HG02763 (cell line): ENCODE measurements at regions not wholly inside any gene's neighbourhood (a gene's known extent, or its start where the extent isn't known, plus 50 kb on each side); places are given as distances from the start of the nearest gene placed in this dataset.
"Not testable (repeated sequence)": the region's sequence is repeated elsewhere in the genome, so short reads cannot be mapped to it uniquely, and the experiment has no call there.

Source experiments
- ATAC-seq: cut with Tn5 transposase; IDR thresholded peaks from one replicate; pipeline ENCODE4 v1.9.1; 2021; ENCODE audit warnings: mild to moderate bottlenecking, moderate library complexity; ENCODE audit not compliant: unreplicated experiment

DNA sequence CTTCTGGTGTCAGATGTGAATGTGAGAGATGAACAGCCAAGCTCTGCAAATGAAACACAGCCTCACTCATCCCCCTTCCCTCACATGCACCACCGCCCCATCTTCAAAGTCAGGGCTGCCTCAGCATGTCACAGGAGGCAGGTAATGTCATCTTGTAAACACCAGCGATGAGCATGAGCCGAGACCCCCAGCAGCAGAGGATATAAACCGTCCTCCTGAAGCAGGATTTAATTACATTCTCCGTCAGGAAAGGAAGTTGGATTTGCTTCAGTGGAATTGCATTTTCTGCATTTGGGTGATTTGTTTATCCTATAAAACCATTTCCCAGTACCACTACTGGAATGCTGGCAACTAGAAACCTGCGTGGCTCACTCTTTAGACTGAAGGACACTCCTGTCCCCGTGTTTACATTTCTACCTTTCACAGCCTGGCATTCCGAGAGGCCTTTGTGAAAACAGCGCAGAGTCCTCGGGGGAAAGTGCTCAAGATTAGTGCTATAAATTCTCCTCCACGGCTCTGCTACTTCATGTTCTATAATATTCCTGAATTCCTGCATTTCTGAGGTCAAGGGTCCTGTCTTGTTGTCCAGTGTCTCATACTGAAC, 619.2 kb downstream of the IRS1 start:
- ATAC-seq, result no peak

- ATAC-seq, result no peak
Measured at GRCh38 chr2:226179010-226179409, 620.6 kb downstream of the IRS1 start.

DNA sequence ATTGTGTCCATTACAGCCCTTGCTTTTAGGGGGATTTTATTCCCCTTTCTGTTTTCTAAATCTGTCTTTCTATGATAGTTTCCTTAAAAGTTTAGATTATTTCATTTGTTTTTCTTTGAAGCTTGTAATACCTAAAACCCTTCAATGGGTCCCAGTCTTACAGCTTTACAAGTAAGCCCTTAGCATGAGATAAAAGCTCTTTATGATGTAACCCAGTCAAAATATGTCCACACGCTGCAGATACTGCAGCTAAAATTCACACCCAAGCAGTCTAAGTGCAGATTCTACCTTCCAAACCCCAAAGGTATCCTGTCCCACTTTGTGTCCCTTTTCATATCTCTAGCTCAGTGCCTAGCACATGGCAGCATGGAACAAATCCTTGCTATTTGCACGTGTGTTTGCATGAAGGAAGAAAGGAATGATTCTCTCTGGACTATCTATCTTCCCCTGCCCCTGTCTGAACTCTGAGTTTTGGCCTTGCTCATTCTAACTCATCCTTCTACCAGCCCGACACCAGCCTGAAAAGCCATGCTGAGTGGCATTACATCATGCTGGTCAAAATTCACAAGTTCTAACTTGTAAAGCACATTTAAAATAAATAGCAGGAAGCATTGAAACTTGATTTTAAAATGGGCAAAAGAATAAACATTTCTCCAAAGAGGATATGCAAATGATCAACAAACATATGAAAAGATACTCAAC, 623.2 kb downstream of the IRS1 start:
- no peak for ATAC-seq

GRCh38 chr2:226174390-226174789, 625.2 kb downstream of the IRS1 start:
- ATAC-seq, result no peak

GRCh38 chr2:226172939-226173338, 626.7 kb downstream of the IRS1 start:
- ATAC-seq, result no peak

GRCh38 chr2:226172309-226172708, 627.3 kb downstream of the IRS1 start:
- no peak for ATAC-seq

DNA sequence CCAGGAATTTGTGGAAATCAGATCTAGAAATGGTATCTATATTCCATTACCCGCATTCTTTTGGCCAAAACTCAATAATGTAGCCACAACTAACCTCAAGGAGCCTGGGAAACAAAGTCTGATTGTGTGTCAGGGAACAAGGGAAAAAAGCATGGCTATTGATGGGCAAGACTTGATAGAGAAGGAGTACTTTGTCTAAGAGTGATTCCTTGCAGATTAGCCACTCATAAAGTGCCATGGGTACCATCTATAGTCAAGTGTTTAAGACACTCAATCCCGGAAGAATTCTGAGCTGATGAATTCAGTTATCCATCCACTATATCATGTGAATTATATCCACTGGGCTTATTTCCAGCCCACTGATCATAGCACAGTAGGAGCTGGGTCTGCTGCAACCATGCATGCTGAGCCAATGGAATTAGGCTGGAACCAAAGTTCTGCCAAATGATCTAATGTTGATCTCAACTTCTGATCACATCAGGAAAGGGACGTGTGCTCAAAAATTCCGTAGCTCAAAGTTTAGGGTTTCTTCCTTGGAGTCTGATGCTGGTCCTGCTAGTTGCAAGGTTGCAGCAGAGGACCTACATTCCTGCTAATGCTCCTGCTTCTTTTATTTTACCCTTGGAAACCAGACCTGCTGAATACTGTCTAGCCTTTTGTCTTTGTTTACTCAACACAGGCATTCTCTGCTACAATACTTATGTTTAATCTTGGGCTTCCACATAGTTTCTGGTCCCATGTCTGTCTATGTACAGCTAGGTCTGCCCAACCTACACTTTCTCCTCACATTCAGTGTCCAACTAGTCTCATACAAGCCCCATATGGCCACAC, 629.7 kb downstream of the IRS1 start:
- ATAC-seq, result no peak

GRCh38 chr2:226168496-226169160, 631.0 kb downstream of the IRS1 start:
- ATAC-seq, result no peak

- no peak for ATAC-seq
Measured at GRCh38 chr2:226164512-226164911, 635.1 kb downstream of the IRS1 start.

GRCh38 chr2:226160617-226161016, 639.0 kb downstream of the IRS1 start:
- ATAC-seq, result not testable (repeated sequence)

- ATAC-seq, result no peak
Measured at GRCh38 chr2:226159875-226160479, 639.6 kb downstream of the IRS1 start.

DNA sequence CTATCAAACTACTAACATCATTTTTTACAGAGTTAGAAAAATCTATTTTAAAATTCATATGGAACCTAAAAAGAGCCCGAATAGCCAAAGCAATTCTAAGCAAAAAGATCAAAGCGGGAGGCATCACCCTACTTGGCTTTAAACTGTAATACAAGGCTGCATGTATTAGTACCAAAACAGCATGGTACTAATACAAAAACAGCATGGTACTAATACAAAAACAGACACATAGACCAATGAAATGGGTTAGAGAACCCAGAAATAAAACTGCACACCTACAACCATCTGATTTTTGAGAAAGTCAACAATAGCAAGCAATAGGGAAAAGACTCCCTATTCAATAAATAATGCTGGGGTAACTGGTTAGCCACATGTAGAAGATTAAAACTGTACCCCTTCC, 640.7 kb downstream of the IRS1 start:
- ATAC-seq, result no peak

- ATAC-seq, result no peak
Measured at GRCh38 chr2:226158229-226158628, 641.4 kb downstream of the IRS1 start.

- ATAC-seq, result no peak
Measured at GRCh38 chr2:226155093-226155875, 644.3 kb downstream of the IRS1 start.

GRCh38 chr2:226154610-226155009, 645.0 kb downstream of the IRS1 start:
- no peak for ATAC-seq

- ATAC-seq, result no peak
Measured at GRCh38 chr2:226153553-226153952, 646.1 kb downstream of the IRS1 start.

GRCh38 chr2:226151157-226151556, 648.5 kb downstream of the IRS1 start:
- ATAC-seq, result no peak

- no peak for ATAC-seq
Measured at GRCh38 chr2:226143091-226143490, 656.5 kb downstream of the IRS1 start.

DNA sequence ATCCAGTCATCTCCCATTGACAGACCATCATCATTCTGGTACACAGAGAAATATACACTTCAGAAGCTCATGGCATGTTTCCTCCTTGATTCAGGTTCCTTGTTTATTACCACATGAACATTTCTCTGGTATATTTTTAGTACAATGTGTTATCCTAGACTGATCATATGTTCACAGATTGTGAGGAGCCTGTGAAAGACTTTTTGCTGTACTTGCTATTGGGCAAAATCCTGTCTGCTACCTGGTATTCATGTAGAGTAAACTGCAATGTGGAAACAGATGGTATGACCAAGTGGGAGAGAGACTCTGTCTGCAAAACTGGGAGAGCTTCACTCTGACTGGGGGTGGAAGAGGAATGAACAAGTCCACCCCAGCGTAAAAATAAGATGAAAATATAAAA, 657.2 kb downstream of the IRS1 start:
- no peak for ATAC-seq

DNA sequence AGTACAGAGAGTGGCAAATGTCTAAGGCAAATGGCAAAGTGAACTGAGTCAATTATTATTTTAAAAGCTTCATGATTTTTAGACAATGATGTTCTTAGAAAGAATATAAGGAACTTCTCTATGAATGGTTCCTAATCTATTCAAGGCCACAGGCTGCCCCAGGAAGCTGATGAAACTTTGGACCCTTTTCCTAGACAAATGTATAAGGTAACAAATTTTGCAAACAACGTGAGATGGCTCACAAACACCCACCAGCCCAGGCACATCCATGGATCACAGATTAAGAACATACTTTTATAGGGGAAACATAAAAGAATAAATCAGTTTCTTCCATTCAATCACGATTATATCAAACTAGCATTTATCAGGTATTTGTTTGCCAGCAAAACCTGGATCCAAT, 659.0 kb downstream of the IRS1 start:
- ATAC-seq, result no peak
